Thyroid gland (tissue), 4 donors: ENCODE measurements at regions not wholly inside any gene's neighbourhood (a gene's known extent, or its start where the extent isn't known, plus 50 kb on each side); places are given as distances from the start of the nearest gene placed in this dataset.

Experiments used
- DNase-seq, 2 donors: peaks; one replicate each; pipeline ENCODE4 v3.0.0-alpha.2; 2019
- H3K27ac ChIP-seq, 3 donors: fragments of 200-600 bp; sonication (generic); 1 replicate in 2 of 3; 2 replicates in 1 of 3; pipeline ENCODE4 v1.5.1; 2016 to 2019; ENCODE audit warnings: mild to moderate bottlenecking in 1 of 3, moderate library complexity in 1 of 3
- H3K27me3 ChIP-seq: fragments of 200-600 bp; sonication (generic); one replicate; pipeline ENCODE4 v1.5.1; 2019
- H3K36me3 ChIP-seq, 2 donors: fragments of 200-600 bp; sonication (generic); one replicate each; pipeline ENCODE4 v1.5.1; 2016 to 2019
- H3K4me1 ChIP-seq, 2 donors: fragments of 200-600 bp; sonication (generic); one replicate each; pipeline ENCODE4 v1.5.1; 2017 to 2019
- H3K4me3 ChIP-seq, 3 donors: fragments of 200-600 bp; sonication (generic); replicated peaks in 1 of 3; 1 replicate in 2 of 3; 2 replicates in 1 of 3; pipeline ENCODE4 v1.5.1; 2016; ENCODE audit warnings: mild to moderate bottlenecking in 1 of 3
- H3K9me3 ChIP-seq: fragments of 200-600 bp; sonication (generic); one replicate; pipeline ENCODE4 v1.5.1; 2017
- POLR2A ChIP-seq, 2 donors: fragments of 450-650 bp; IDR thresholded peaks; one replicate each; pipeline ENCODE4 v1.6.1; 2017; ENCODE audit warnings: antibody characterized with exemption in 2 of 2, mild to moderate bottlenecking in 2 of 2, moderate library complexity in 1 of 2
- WGBS, 2 donors: methylation state at CpG; one replicate each; pipeline ENCODE4 v1.1.5; 2017; 5-methylcytosine and 5-hydroxymethylcytosine counted together
- intact Hi-C: fragments of 100-400 bp; cut with DNase I; formaldehyde crosslinking; loops from one replicate; pipeline ENCODE4 v1.15.1; 2023
- TF ChIP-seq, protein P1 (sequence below), 6 experiments: fragments of 200-600 bp in 3 of 6; fragments of 450-650 bp in 3 of 6; sonication (generic) in 3 of 6; IDR thresholded peaks; one replicate each; pipeline ENCODE4 v1.5.1; 2016 to 2019; ENCODE audit warnings: antibody characterized with exemption in 6 of 6, mild to moderate bottlenecking in 2 of 6, inconsistent platforms in 1 of 6, moderate library complexity in 1 of 6

DNA sequence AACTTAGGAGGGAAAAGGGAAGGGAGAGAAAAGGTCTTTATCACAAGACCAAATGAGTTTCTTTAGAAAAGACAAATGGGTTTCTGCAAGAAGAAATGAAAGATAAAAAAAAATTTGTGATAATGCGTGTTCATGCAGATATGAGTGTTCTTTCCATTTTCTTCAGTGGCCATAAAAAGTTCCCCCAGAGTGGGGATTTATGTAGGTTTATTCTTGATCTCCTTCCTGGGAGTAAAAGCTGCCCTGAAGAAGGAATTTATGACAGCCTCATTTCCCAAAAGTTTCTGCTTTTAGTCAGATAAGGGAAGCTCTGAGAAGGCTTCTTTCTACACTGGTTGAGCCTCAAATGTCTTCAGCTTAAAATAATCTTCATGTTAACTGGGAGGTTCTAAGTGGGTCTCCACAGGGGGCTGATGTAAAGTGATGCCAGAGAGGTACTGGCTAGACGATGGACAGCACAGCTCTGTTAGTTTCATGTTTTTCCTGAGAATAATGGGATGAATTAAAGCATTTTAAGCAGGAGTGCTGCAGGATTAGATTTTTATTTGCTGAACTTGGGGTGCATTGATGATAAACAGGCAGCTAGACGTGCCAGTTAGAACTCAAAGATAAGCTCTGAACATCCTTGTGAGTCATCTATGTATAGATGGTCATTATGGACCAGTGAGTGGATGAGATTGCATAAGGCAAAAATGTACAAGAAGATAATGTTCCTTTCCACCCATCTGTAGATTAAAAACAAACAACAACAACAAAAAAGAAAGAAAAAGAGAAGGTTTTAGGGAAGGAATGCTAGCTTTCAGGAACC lies 65.6 kb upstream of the EPCAM start:
- intact Hi-C loops, result no loop called here
- DNase-seq, result no peak
- H3K4me3 ChIP-seq, result no peak overlapping the region
- no peaks in the 10 kb centered on the region for H3K9me3 ChIP-seq
- H3K27me3 ChIP-seq, result no peaks in the 10 kb centered on the region
- WGBS, 2 donors, result 71 to 72% methylated on average over 3 of the region's 3 CpGs
- no peak for TF ChIP-seq POLR2A (IDR thresholded peaks at IDR 0.05)
- TF ChIP-seq, protein P1, sequence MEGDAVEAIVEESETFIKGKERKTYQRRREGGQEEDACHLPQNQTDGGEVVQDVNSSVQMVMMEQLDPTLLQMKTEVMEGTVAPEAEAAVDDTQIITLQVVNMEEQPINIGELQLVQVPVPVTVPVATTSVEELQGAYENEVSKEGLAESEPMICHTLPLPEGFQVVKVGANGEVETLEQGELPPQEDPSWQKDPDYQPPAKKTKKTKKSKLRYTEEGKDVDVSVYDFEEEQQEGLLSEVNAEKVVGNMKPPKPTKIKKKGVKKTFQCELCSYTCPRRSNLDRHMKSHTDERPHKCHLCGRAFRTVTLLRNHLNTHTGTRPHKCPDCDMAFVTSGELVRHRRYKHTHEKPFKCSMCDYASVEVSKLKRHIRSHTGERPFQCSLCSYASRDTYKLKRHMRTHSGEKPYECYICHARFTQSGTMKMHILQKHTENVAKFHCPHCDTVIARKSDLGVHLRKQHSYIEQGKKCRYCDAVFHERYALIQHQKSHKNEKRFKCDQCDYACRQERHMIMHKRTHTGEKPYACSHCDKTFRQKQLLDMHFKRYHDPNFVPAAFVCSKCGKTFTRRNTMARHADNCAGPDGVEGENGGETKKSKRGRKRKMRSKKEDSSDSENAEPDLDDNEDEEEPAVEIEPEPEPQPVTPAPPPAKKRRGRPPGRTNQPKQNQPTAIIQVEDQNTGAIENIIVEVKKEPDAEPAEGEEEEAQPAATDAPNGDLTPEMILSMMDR (IDR thresholded peaks at IDR 0.05), result no peak
- no peaks in the 10 kb centered on the region for H3K36me3 ChIP-seq
- H3K27ac ChIP-seq, result no peak overlapping the region
- peaks cover 10 to 33% of the 10 kb centered on the region in 2 donors for H3K4me1 ChIP-seq

DNA sequence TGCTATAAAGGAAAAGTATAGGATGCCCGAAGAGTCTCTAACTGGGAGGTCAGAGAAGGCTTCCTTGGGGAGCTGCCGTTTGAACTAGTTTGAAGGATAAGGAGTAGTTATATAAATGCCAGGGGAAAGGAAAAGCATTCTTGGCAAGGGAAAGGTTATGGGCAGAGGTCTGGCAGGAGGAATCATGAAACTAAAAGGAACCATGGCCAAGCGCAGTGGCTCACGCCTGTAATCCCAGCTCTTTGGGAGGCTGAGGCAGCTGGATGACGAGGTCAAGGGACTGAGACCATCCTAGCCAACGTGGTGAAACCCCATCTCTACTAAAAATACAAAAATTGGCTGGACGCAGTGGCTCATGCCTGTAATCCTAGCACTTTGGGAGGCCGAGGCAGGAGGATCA lies 66.8 kb upstream of the EPCAM start:
- TF ChIP-seq POLR2A (IDR thresholded peaks at IDR 0.05), result no peak
- TF ChIP-seq, protein P1 (IDR thresholded peaks at IDR 0.05), result no peak
- Histone ChIP-seq H3K27me3 (no peaks in the 10 kb centered on the region), H3K36me3 (no peaks in the 10 kb centered on the region), H3K27ac (no peak overlapping the region), H3K9me3 (no peaks in the 10 kb centered on the region), H3K4me3 (no peak overlapping the region), H3K4me1 (peaks cover 10 to 33% of the 10 kb centered on the region in 2 donors)
- intact Hi-C loops, result no loop called here
- DNase-seq, result no peak
- 76 to 77% methylated on average over 8 of the region's 8 CpGs for WGBS, 2 donors

DNA sequence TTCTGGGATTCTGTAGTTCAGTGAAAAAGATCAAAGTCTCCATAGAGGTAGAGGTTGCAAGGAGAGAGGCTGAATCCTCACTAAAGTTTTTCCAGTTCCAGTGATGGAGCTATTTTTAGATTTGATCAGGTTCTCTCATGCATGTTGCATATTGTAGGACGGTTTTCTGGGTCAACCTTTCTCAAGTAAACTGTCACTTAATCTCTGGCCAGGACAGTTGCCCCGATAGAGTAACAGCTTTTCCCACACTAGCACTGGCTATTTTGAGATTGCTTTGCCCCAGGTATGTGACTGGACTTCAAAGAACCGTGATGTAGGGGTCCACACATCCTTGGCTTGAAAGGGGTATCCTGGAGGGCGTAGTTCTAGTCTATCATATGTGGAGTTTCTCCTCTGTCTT lies 67.4 kb upstream of the EPCAM start:
- 69 to 73% methylated on average over 4 of the region's 4 CpGs for WGBS, 2 donors
- Histone ChIP-seq H3K27ac (no peak overlapping the region), H3K9me3 (no peaks in the 10 kb centered on the region), H3K4me1 (peaks cover 10 to 33% of the 10 kb centered on the region in 2 donors), H3K27me3 (no peaks in the 10 kb centered on the region), H3K4me3 (no peak overlapping the region), H3K36me3 (no peaks in the 10 kb centered on the region)
- DNase-seq, result no peak
- intact Hi-C loops, result no loop called here
- TF ChIP-seq, protein P1 (IDR thresholded peaks at IDR 0.05), result no peak
- no peak for TF ChIP-seq POLR2A (IDR thresholded peaks at IDR 0.05)

DNA sequence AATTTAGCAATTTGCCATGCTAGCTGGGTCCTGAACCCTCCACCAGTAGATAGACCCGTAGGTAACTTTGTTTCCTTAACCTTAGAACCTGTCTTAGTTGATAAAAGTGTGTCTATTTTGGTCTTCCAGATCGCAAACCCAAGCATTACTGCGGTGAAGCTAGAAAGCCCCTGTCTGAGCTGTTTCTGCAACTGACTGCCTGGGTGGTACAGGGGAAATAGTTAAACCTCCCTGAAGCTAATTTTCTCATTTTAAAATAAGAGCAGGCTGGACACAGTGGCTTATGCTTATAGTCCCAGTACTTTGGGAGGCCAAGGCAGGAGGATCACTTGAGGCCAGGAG lies 67.9 kb upstream of the EPCAM start:
- H3K27me3 ChIP-seq, result no peaks in the 10 kb centered on the region
- TF ChIP-seq, protein P1 (IDR thresholded peaks at IDR 0.05), result no peak
- no peak for TF ChIP-seq POLR2A (IDR thresholded peaks at IDR 0.05)
- WGBS, 2 donors, result 57 to 62% methylated on average over 3 of the region's 3 CpGs
- no peak for DNase-seq
- no peaks in the 10 kb centered on the region for H3K36me3 ChIP-seq
- H3K9me3 ChIP-seq, result no peaks in the 10 kb centered on the region
- intact Hi-C loops, result no loop called here
- H3K27ac ChIP-seq, result peak overlapping the region in 1 of 3 donors; percentile 8
- H3K4me3 ChIP-seq, result no peak overlapping the region
- peaks cover 10 to 28% of the 10 kb centered on the region in 2 donors for H3K4me1 ChIP-seq

DNA sequence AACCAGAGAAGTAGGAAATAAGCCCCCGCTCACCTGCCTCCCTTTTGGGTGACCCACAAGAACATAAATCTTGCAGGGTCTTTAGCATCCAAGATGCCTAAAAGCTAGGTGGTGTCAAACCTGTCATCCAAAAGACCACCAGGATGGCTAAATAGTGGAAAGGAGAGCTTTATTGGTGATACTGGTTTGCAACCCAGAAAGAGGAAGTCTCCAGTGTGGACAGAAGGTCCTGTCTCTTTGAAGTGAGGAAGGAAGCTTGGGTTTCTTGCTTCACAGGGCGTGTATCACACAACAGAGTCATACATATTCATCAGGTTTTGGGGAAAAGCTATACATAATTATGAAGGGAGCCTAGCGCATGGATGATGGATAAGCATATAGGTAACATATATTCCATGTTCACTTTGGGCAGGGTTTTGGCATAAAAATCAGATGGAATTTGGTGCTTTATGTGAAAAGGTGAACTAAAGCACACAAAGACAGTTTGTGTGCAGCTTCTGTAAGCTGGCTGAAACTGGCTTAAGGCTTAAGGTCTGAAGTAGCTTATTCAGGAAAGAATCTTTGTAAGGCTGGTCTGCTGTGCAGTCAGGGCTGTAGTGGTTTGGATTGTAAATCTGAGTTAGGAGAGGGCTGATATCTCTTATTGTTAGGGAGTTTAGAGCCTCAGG lies 68.4 kb upstream of the EPCAM start:
- Histone ChIP-seq H3K4me1 (peaks cover 10 to 23% of the 10 kb centered on the region in 2 donors), H3K4me3 (no peak overlapping the region), H3K27me3 (no peaks in the 10 kb centered on the region), H3K9me3 (no peaks in the 10 kb centered on the region), H3K27ac (peak overlapping the region in 2 of 3 donors; percentile 8 to 35), H3K36me3 (no peaks in the 10 kb centered on the region)
- no peak for TF ChIP-seq POLR2A (IDR thresholded peaks at IDR 0.05)
- TF ChIP-seq, protein P1 (IDR thresholded peaks at IDR 0.05), result no peak
- intact Hi-C loops, result no loop called here
- 82 to 87% methylated on average over 3 of the region's 3 CpGs for WGBS, 2 donors
- DNase-seq, result no peak
